Astrocyte (in vitro differentiated cells and primary cell): ENCODE measurements at regions not wholly inside any gene's neighbourhood (a gene's known extent, or its start where the extent isn't known, plus 50 kb on each side); places are given as distances from the start of the nearest gene placed in this dataset.

Experiments used
- DNase-seq: peaks from one replicate; pipeline ENCODE4 v3.0.0-alpha.2; 2010; ENCODE audit warnings: low read depth
- FAIRE-seq: peaks from 2 replicates; lab custom pipeline; 2011; peaks lifted over from hg19 to GRCh38; lab: Jason Lieb, UNC
- H2AFZ ChIP-seq: 2 replicates; pipeline ENCODE4 v1.6.0; 2012; ENCODE audit warnings: low read depth, low read length, inconsistent platforms
- H3K27ac ChIP-seq: 2 replicates; pipeline ENCODE4 v1.5.1; 2011; ENCODE audit warnings: low read depth, low read length, inconsistent platforms
- H3K27me3 ChIP-seq: 2 replicates; pipeline ENCODE4 v1.6.0; 2011; ENCODE audit warnings: low read length, inconsistent platforms; ENCODE audit not compliant: insufficient read depth
- H3K36me3 ChIP-seq: 2 replicates; pipeline ENCODE4 v1.5.1; 2011; ENCODE audit warnings: low read length, inconsistent platforms; ENCODE audit not compliant: insufficient read depth
- H3K4me1 ChIP-seq: 2 replicates; pipeline ENCODE4 v1.5.1; 2011; ENCODE audit warnings: low read length, inconsistent platforms; ENCODE audit not compliant: insufficient read depth
- H3K4me2 ChIP-seq: 2 replicates; pipeline ENCODE4 v1.6.0; 2012; ENCODE audit warnings: low read length, inconsistent platforms
- H3K4me3 ChIP-seq: 2 replicates; pipeline ENCODE4 v1.5.1; 2011; ENCODE audit warnings: low read depth, mild to moderate bottlenecking, low read length, inconsistent platforms; ENCODE audit not compliant: insufficient read depth
- H3K79me2 ChIP-seq: 2 replicates; pipeline ENCODE4 v1.6.0; 2012; ENCODE audit warnings: mild to moderate bottlenecking, low read length, inconsistent platforms; ENCODE audit not compliant: insufficient read depth
- H3K9ac ChIP-seq: 2 replicates; pipeline ENCODE4 v1.6.0; 2012; ENCODE audit warnings: mild to moderate bottlenecking, low read length, inconsistent platforms
- H3K9me3 ChIP-seq: 2 replicates; pipeline ENCODE4 v1.5.1; 2012; ENCODE audit warnings: low read depth, mild to moderate bottlenecking, low read length, inconsistent platforms; ENCODE audit not compliant: insufficient read depth
- H4K20me1 ChIP-seq: 2 replicates; pipeline ENCODE4 v1.6.0; 2012; ENCODE audit warnings: low read length, inconsistent platforms; ENCODE audit not compliant: insufficient read depth
- H3K27ac Mint-ChIP-seq: one replicate; pipeline ENCODE4 v1.8.0; 2021; ENCODE audit warnings: mild to moderate bottlenecking, mixed read lengths; ENCODE audit not compliant: unreplicated experiment
- H3K27me3 Mint-ChIP-seq: one replicate; pipeline ENCODE4 v1.8.0; 2021; ENCODE audit warnings: low read depth, mixed read lengths; ENCODE audit not compliant: unreplicated experiment
- H3K36me3 Mint-ChIP-seq: one replicate; pipeline ENCODE4 v1.8.0; 2021; ENCODE audit warnings: low read depth, mixed read lengths; ENCODE audit not compliant: unreplicated experiment
- H3K4me1 Mint-ChIP-seq: one replicate; pipeline ENCODE4 v1.8.0; 2021; ENCODE audit warnings: low read depth, mixed read lengths; ENCODE audit not compliant: unreplicated experiment
- H3K4me3 Mint-ChIP-seq: one replicate; pipeline ENCODE4 v1.8.0; 2021; ENCODE audit warnings: mild to moderate bottlenecking, moderate library complexity, mixed read lengths; ENCODE audit not compliant: unreplicated experiment
- H3K9me3 Mint-ChIP-seq: one replicate; pipeline ENCODE4 v1.8.0; 2021; ENCODE audit warnings: mild to moderate bottlenecking, mixed read lengths; ENCODE audit not compliant: unreplicated experiment
- EZH2 ChIP-seq: IDR thresholded peaks from 2 replicates; pipeline ENCODE4 v1.6.1; 2012; ENCODE audit warnings: mild to moderate bottlenecking, low read length, inconsistent platforms; ENCODE audit not compliant: insufficient read depth
- TF ChIP-seq, protein P1 (sequence below): IDR thresholded peaks from 2 replicates; pipeline ENCODE4 v1.5.1; 2011; ENCODE audit warnings: low read depth, mild to moderate bottlenecking, inconsistent platforms, low read length, moderate library complexity; ENCODE audit not compliant: insufficient read depth

DNA sequence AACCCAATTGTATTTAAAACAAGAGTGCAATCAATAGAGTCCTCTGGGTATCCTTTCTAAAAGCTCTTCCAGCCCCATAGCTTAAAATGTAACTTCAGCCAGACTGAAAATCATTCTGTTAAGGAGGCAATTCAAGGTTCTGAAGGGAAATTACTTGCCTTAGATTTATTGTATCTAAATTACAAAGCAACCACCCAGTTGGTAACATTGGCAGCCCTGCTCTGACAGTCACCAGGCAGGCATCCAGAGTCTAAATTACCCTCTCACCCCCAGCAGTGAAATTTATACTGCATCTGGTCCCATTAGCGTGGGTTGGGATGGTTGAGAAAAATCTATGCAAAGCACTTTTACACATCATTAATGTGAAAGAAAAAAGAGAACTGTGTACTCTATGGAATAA, 514.7 kb downstream of the MTRR start:
- peaks cover 2% of the 10 kb centered on the region for H3K27me3 ChIP-seq
- no peaks in the 10 kb centered on the region for H3K36me3 ChIP-seq
- Mint-ChIP-seq H3K36me3 (no peaks in the 10 kb centered on the region), H3K27me3 (peaks cover 8% of the 10 kb centered on the region), H3K4me3 (no peak overlapping the region), H3K27ac (no peak overlapping the region), H3K4me1 (no peaks in the 10 kb centered on the region), H3K9me3 (peaks cover 1% of the 10 kb centered on the region)
- H3K27ac ChIP-seq, result no peak overlapping the region
- FAIRE-seq (no peak), DNase-seq (no peak)
- H3K4me1 ChIP-seq, result no peaks in the 10 kb centered on the region
- H3K79me2 ChIP-seq, result no peaks in the 10 kb centered on the region
- TF ChIP-seq, protein P1, sequence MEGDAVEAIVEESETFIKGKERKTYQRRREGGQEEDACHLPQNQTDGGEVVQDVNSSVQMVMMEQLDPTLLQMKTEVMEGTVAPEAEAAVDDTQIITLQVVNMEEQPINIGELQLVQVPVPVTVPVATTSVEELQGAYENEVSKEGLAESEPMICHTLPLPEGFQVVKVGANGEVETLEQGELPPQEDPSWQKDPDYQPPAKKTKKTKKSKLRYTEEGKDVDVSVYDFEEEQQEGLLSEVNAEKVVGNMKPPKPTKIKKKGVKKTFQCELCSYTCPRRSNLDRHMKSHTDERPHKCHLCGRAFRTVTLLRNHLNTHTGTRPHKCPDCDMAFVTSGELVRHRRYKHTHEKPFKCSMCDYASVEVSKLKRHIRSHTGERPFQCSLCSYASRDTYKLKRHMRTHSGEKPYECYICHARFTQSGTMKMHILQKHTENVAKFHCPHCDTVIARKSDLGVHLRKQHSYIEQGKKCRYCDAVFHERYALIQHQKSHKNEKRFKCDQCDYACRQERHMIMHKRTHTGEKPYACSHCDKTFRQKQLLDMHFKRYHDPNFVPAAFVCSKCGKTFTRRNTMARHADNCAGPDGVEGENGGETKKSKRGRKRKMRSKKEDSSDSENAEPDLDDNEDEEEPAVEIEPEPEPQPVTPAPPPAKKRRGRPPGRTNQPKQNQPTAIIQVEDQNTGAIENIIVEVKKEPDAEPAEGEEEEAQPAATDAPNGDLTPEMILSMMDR, result no peak
- TF ChIP-seq EZH2, result no peak
- no peak overlapping the region for H3K9ac ChIP-seq
- H3K4me2 ChIP-seq, result no peak overlapping the region
- H3K9me3 ChIP-seq, result no peaks in the 10 kb centered on the region
- no peaks in the 10 kb centered on the region for H4K20me1 ChIP-seq
- no peak overlapping the region for H3K4me3 ChIP-seq
- no peak overlapping the region for H2AFZ ChIP-seq

- Mint-ChIP-seq H3K9me3 (peaks cover 1% of the 10 kb centered on the region), H3K27me3 (peaks cover 14% of the 10 kb centered on the region), H3K4me1 (no peaks in the 10 kb centered on the region), H3K27ac (no peak overlapping the region), H3K4me3 (no peak overlapping the region), H3K36me3 (no peaks in the 10 kb centered on the region)
- H2AFZ ChIP-seq, result no peak overlapping the region
- no peak overlapping the region for H3K27ac ChIP-seq
- TF ChIP-seq EZH2, result no peak
- no peaks in the 10 kb centered on the region for H3K79me2 ChIP-seq
- H4K20me1 ChIP-seq, result no peaks in the 10 kb centered on the region
- FAIRE-seq, result no peak
- no peak for DNase-seq
- no peak overlapping the region for H3K4me3 ChIP-seq
- H3K27me3 ChIP-seq, result peaks cover 2% of the 10 kb centered on the region
- H3K36me3 ChIP-seq, result no peaks in the 10 kb centered on the region
- H3K9ac ChIP-seq, result no peak overlapping the region
- H3K4me2 ChIP-seq, result no peak overlapping the region
- H3K4me1 ChIP-seq, result no peaks in the 10 kb centered on the region
- H3K9me3 ChIP-seq, result no peaks in the 10 kb centered on the region
Measured at GRCh38 chr5:8386719-8387288, 517.9 kb downstream of the MTRR start.

DNA sequence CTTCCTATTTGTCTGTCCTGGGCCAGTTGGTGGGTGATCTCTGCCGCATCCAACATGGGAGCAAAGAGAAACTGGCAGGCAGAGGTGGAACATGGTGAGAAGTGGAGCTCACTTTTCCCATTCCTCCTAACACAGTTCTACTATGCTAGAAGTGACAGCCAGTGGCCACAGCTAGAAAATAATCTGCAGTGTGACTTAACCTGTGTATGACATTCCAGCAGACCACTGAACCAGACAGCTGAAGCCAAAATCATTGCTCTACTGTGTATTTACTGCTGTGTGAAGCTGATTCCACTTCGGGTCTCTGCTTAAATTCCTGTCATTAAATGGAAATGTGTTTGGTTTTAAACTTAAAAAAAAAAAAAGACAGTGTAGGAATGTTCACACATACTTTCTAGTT, 523.0 kb downstream of the MTRR start:
- Mint-ChIP-seq H3K9me3 (no peaks in the 10 kb centered on the region), H3K4me1 (peaks cover 11% of the 10 kb centered on the region), H3K36me3 (no peaks in the 10 kb centered on the region), H3K27me3 (peaks cover 6% of the 10 kb centered on the region), H3K27ac (no peak overlapping the region), H3K4me3 (no peak overlapping the region)
- TF ChIP-seq, protein P1, result no peak
- TF ChIP-seq EZH2, result no peak
- DNase-seq (no peak), FAIRE-seq (no peak)
- H3K27ac ChIP-seq, result no peak overlapping the region
- H4K20me1 ChIP-seq, result no peaks in the 10 kb centered on the region
- no peaks in the 10 kb centered on the region for H3K9me3 ChIP-seq
- H3K9ac ChIP-seq, result no peak overlapping the region
- H3K4me1 ChIP-seq, result no peaks in the 10 kb centered on the region
- H3K4me3 ChIP-seq, result no peak overlapping the region
- H3K79me2 ChIP-seq, result no peaks in the 10 kb centered on the region
- H2AFZ ChIP-seq, result no peak overlapping the region
- H3K4me2 ChIP-seq, result no peak overlapping the region
- no peaks in the 10 kb centered on the region for H3K27me3 ChIP-seq
- H3K36me3 ChIP-seq, result no peaks in the 10 kb centered on the region
